GM12864 (cell line): ENCODE measurements at regions not wholly inside any gene's neighbourhood (a gene's known extent, or its start where the extent isn't known, plus 50 kb on each side); places are given as distances from the start of the nearest gene placed in this dataset.

ENCODE experiments used
- DNase-seq: peaks from one replicate; pipeline ENCODE4 v3.0.0-alpha.2; 2011; ENCODE audit warnings: low read depth
- H3K4me3 ChIP-seq: 2 replicates; pipeline ENCODE4 v1.5.1; 2011; ENCODE audit warnings: mild to moderate bottlenecking, low read depth, low read length, control low read depth
- CTCF ChIP-seq: IDR thresholded peaks from 2 replicates; pipeline ENCODE4 v1.5.1; 2011; ENCODE audit warnings: low read depth, mild to moderate bottlenecking, moderate library complexity, low read length, control low read depth, inconsistent platforms; ENCODE audit errors: missing control alignments

- no peak for TF ChIP-seq CTCF
- no peak overlapping the region for H3K4me3 ChIP-seq
- no peak for DNase-seq
Observed at GRCh38 chr6:134816780-134817179, 133.1 kb downstream of the ALDH8A1 start.

DNA sequence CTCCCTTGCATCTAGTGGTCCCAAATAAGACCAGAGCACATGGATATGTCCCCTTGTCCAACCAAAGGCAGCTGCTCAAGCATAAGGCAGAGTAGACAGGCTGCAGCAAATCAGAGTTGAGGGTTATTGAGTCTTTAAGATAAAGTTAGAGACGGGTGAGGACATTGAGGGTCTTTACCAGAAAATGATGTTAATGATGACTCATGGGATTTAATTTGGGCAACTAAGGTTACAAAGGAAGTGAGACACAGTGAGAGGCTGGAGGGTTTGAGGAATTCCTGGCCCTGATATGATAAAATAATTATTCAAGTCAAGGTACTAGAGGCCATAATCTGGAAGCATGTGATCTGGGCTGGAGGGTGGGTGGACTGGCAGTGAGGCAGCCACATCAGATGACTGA is 133.6 kb downstream of the ALDH8A1 start:
- DNase-seq: no peak
- TF ChIP-seq CTCF: no peak
- no peak overlapping the region for H3K4me3 ChIP-seq

- TF ChIP-seq CTCF: no peak
- DNase-seq: no peak
- no peak overlapping the region for H3K4me3 ChIP-seq
Observed at GRCh38 chr6:134814076-134814695, 135.7 kb downstream of the ALDH8A1 start.

- TF ChIP-seq CTCF: no peak
- no peak overlapping the region for H3K4me3 ChIP-seq
- DNase-seq: no peak
Observed at GRCh38 chr6:134813146-134813545, 136.8 kb downstream of the ALDH8A1 start.

DNA sequence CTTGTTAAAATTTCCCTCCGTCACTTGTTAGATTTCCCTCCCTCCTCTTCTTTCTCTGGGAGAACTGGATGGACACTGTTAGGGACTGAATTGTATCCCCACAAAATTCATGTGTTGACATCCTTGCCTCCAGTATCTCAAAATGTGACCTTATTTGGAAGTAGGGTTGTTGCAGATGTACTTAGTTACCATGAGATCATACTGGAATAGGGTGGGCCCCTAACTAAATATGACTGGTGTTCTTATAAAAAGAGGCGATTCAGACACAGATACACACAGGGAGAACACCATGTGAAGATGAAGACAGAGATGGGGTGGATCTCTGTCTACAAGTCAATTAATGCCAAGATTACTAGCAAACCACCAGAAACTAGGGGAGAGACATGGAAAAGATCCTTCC is 139.5 kb downstream of the ALDH8A1 start:
- DNase-seq: no peak
- TF ChIP-seq CTCF: no peak
- H3K4me3 ChIP-seq: no peak overlapping the region

DNA sequence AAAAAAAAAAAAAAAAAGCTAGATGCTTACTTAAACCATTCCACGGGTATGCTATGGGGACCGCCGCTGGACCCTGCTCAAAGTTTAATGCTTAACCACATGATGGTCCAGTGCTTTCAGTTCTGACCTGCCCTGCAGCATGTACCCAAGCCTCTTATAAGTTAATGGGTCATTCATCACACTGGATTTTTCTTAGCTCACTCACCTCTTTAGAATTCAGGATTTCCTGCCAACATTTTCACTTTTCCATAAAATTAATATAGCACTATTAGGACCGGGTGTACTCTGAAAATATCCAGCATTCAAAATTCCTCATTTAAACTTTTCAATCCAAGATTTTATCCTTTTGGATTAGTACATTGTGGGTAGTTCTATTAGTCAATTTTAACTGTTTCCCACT is 140.8 kb downstream of the ALDH8A1 start:
- no peak overlapping the region for H3K4me3 ChIP-seq
- no peak for TF ChIP-seq CTCF
- DNase-seq: no peak

- TF ChIP-seq CTCF: no peak
- H3K4me3 ChIP-seq: no peak overlapping the region
- no peak for DNase-seq
Observed at GRCh38 chr6:134806180-134806798, 143.6 kb downstream of the ALDH8A1 start.
